ENCODE measurements at regions not wholly inside any gene's neighbourhood (a gene's known extent, or its start where the extent isn't known, plus 50 kb on each side); places are given as distances from the start of the nearest gene placed in this dataset.

DNA sequence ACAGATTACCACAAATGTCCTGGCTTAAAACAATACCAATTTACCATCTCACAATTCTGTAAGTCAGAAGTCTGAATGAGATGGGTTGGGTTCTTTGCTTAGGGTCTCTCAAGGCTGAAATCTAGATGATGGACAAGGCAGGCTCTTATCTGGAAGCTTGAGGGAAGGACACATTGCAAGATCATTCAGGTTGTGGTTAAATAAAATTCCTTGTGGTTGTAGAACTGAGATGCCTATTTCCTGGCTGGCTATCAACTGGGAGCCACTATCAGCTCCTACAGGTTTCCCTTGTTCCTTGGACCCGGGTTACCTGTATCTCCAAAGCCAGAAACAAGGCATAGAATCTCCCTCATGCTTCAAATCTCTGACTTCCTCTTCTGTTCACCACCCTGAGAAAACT is 148.4 kb downstream of the MDFIC start:
- CTCF ChIA-PET, result interaction anchor here (0.7 kb wide), 1 partner anchor 568 kb away, joined by 6 read pairs; no protein-coding TSS in a partner anchor
- Mint-ChIP-seq H3K36me3 (ENCODE audit: insufficient read depth, unreplicated experiment) (no peaks in the 10 kb centered on the region), H3K27ac (ENCODE audit: low read depth, unreplicated experiment) (no peak overlapping the region), H3K9me3 (ENCODE audit: unreplicated experiment) (no peaks in the 10 kb centered on the region), H3K4me3 (ENCODE audit: unreplicated experiment) (no peak overlapping the region), H3K27me3 (ENCODE audit: insufficient read depth, unreplicated experiment) (peaks cover 49% of the 10 kb centered on the region), H3K4me1 (ENCODE audit: insufficient read depth, unreplicated experiment) (no peaks in the 10 kb centered on the region)
- no TSS peak for BruUV-seq (replicated peaks)
- POLR2A ChIA-PET, result no interaction called here
- no peak for TF ChIP-seq CTCF (IDR thresholded peaks at IDR 0.05; ENCODE audit: unreplicated experiment)
- intact Hi-C loops (cut with micrococcal nuclease), result no loop called here
- no peak for DNase-seq (ENCODE audit: unreplicated experiment)
